WERI-Rb-1 (cell line): ENCODE measurements at regions not wholly inside any gene's neighbourhood (a gene's known extent, or its start where the extent isn't known, plus 50 kb on each side); places are given as distances from the start of the nearest gene placed in this dataset.

ENCODE experiments used
- DNase-seq: peaks from one replicate; pipeline ENCODE4 v3.0.0-alpha.2; 2020
- H3K27ac ChIP-seq: fragments of 250-450 bp; sonication (Bioruptor Pico); 2 replicates; pipeline ENCODE4 v1.5.1; 2020; ENCODE audit warnings: mild to moderate bottlenecking, moderate library complexity
- H3K27me3 ChIP-seq: fragments of 250-450 bp; sonication (Bioruptor Pico); 2 replicates; pipeline ENCODE4 v1.5.1; 2021; ENCODE audit warnings: mild to moderate bottlenecking, low read depth, moderate library complexity; ENCODE audit not compliant: insufficient read depth, severe bottlenecking
- H3K36me3 ChIP-seq: fragments of 250-450 bp; sonication (Bioruptor Pico); 2 replicates; pipeline ENCODE4 v1.5.1; 2020; ENCODE audit warnings: mild to moderate bottlenecking, moderate library complexity
- H3K4me3 ChIP-seq: 2 replicates; pipeline ENCODE4 v1.5.1; 2011; ENCODE audit warnings: low read depth, mild to moderate bottlenecking, control low read depth, low read length
- H3K9me3 ChIP-seq: fragments of 250-450 bp; sonication (Bioruptor Pico); 2 replicates; pipeline ENCODE4 v1.5.1; 2021; ENCODE audit warnings: mild to moderate bottlenecking, moderate library complexity; ENCODE audit not compliant: severe bottlenecking
- TF ChIP-seq, protein P1 (sequence below): IDR thresholded peaks from 2 replicates; pipeline ENCODE4 v1.5.1; 2011; ENCODE audit warnings: low read depth, mild to moderate bottlenecking, control low read depth, inconsistent platforms, low read length

DNA sequence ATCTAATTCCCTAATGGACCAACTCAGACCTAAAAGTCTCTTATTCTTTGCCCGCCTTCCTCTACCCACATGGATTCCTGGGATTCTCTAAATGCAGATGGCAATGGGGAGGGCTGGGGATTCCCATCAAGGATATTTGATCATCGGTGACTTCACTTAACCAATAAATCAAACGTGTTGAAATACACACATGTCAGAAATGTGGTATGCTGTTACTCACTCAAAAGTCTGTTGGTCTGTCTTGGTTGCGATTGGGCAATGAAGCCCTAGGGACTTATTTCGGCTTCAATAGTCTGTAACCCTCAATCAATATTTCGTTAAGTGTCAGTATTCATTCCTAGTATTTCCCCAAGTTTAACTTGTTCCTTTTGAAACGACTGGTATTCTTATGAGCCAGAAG, 117.2 kb upstream of the DIO3 start:
- Histone ChIP-seq H3K9me3 (no peaks in the 10 kb centered on the region), H3K27me3 (no peaks in the 10 kb centered on the region), H3K36me3 (no peaks in the 10 kb centered on the region), H3K4me3 (no peak overlapping the region), H3K27ac (no peak overlapping the region)
- no peak for DNase-seq
- TF ChIP-seq, protein P1, sequence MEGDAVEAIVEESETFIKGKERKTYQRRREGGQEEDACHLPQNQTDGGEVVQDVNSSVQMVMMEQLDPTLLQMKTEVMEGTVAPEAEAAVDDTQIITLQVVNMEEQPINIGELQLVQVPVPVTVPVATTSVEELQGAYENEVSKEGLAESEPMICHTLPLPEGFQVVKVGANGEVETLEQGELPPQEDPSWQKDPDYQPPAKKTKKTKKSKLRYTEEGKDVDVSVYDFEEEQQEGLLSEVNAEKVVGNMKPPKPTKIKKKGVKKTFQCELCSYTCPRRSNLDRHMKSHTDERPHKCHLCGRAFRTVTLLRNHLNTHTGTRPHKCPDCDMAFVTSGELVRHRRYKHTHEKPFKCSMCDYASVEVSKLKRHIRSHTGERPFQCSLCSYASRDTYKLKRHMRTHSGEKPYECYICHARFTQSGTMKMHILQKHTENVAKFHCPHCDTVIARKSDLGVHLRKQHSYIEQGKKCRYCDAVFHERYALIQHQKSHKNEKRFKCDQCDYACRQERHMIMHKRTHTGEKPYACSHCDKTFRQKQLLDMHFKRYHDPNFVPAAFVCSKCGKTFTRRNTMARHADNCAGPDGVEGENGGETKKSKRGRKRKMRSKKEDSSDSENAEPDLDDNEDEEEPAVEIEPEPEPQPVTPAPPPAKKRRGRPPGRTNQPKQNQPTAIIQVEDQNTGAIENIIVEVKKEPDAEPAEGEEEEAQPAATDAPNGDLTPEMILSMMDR, result no peak

DNA sequence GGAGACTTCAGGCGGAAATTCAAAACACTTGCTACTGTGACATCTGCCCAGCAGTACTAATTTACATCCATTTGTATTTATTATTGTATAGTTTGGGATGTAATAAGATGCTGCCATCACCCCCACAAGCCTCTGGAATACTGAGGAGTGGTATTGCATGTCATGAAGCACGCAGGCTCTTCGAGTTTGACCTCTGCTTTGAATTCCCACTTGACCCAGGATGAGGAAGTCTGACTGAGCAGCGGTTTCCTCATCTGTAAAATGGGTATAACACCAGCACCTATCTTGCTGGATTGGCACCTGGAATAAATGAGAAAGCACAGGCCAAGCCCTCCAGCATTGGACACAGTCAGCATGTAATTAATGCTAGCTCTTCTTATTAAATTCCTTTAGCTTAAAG, 116.0 kb upstream of the DIO3 start:
- DNase-seq, result no peak
- Histone ChIP-seq H3K27me3 (no peaks in the 10 kb centered on the region), H3K9me3 (no peaks in the 10 kb centered on the region), H3K27ac (no peak overlapping the region), H3K4me3 (no peak overlapping the region), H3K36me3 (no peaks in the 10 kb centered on the region)
- TF ChIP-seq, protein P1, result no peak

DNA sequence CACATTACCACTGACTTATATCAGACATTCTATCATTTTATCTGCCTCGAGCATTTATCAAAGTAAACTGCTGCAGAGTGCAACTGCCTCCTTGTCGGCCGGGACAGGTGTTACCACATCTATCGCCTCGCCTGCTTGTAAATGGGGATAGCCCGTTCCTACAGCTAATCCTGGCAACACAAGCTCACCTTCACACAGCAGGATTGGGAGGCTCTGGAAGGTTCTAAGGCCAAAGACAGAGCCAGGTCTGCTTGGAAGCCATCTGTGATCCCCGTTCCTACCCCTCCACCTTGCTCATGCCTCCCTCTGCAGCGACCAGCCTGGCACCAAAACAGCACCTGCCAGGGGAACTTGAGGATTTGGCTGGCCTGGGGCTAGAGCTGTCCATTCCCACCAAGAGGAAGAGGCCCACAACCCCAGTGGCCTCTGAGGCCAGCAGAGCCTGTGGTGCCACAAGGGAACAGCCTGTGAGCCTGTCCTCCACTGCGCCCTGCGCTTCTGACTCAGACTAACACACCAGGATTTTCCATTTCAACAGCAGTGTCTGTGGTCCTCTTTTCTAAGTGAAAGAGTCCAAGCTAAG, 114.8 kb upstream of the DIO3 start:
- no peak overlapping the region for H3K4me3 ChIP-seq
- no peaks in the 10 kb centered on the region for H3K27me3 ChIP-seq
- H3K27ac ChIP-seq, result no peak overlapping the region
- no peak for DNase-seq
- TF ChIP-seq, protein P1, result no peak
- no peaks in the 10 kb centered on the region for H3K9me3 ChIP-seq
- H3K36me3 ChIP-seq, result no peaks in the 10 kb centered on the region

DNA sequence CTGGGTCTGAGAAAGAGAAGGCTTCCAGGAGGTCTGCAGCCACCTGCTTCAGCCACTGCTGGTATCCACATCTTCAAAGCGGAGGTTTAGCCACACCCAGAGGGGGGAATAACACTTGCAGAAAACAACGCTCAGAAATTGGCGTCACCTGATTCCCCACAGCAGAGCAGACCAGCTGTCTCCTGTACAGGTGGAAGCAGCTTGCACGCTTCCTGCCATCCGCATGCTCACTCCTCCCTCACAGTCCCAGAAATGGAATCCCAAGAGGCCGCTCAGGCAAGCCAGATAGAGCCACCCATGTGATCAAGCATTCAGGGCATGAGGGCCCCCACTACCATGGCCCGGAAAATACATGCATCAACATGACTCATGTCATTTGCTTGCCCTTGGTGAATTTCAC, 112.2 kb upstream of the DIO3 start:
- H3K9me3 ChIP-seq, result no peaks in the 10 kb centered on the region
- TF ChIP-seq, protein P1, result no peak
- no peaks in the 10 kb centered on the region for H3K36me3 ChIP-seq
- H3K27ac ChIP-seq, result no peak overlapping the region
- no peak overlapping the region for H3K4me3 ChIP-seq
- H3K27me3 ChIP-seq, result no peaks in the 10 kb centered on the region
- DNase-seq, result no peak

DNA sequence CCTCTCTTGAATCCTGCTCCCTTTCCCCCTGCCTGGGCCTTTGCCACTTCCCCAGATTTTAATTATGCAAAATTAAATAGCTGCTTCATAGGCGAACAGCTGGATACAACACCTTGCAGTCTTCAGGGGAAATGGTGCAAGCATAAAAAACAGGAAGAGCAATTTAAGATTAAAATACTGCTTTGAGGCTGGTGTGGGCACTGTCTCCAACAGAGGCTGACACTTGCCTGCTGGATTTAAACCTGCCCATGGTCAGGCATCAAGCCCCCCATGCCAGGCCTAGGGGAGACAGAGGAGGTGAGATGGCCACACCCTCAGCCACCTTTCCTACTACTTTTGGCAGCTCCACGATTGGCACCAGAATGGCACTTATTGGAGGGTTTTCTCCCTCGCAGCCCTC, 110.1 kb upstream of the DIO3 start:
- H3K36me3 ChIP-seq, result no peaks in the 10 kb centered on the region
- H3K4me3 ChIP-seq, result no peak overlapping the region
- no peaks in the 10 kb centered on the region for H3K9me3 ChIP-seq
- H3K27ac ChIP-seq, result no peak overlapping the region
- H3K27me3 ChIP-seq, result no peaks in the 10 kb centered on the region
- DNase-seq, result no peak
- TF ChIP-seq, protein P1, result no peak

DNA sequence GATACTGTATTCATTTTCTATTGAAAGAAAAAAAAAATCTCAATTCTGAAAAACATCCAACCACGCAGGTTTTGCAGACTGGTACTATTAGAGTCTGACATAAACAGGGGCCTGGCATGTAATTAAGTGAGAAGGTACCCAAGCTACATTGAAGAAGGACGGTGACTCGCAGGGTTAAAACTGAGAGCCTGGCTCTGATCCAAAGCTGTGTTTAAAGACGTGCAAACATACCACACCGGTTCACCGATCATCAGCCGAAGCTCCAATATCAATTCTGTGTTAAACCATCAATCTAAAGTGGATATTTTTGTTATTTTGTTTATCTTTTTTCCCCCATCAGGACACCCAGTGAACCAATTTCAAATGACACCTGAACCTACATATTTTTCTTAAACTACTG, 108.1 kb upstream of the DIO3 start:
- DNase-seq, result no peak
- TF ChIP-seq, protein P1, result no peak
- Histone ChIP-seq H3K36me3 (no peaks in the 10 kb centered on the region), H3K9me3 (no peaks in the 10 kb centered on the region), H3K4me3 (no peak overlapping the region), H3K27ac (no peak overlapping the region), H3K27me3 (no peaks in the 10 kb centered on the region)
